ENCODE measurements at regions not wholly inside any gene's neighbourhood (a gene's known extent, or its start where the extent isn't known, plus 50 kb on each side); places are given as distances from the start of the nearest gene placed in this dataset.

GRCh38 chr3:162498626-162499025, 1002.0 kb downstream of the OTOL1 start:
- Histone ChIP-seq H3K9me3 (replicated peaks) (peaks cover 25% of the 10 kb centered on the region), H3K27me3 (ENCODE audit: low read depth) (no peaks in the 10 kb centered on the region), H3K4me1 (no peaks in the 10 kb centered on the region), H3K27ac (replicated peaks) (no peak overlapping the region), H3K4me3 (no peak overlapping the region), H3K36me3 (no peaks in the 10 kb centered on the region)
- TF ChIP-seq CTCF (IDR thresholded peaks at IDR 0.05; ENCODE audit: borderline replicate concordance) = no peak
- intact Hi-C loops (cut with micrococcal nuclease) = no loop called here
- no peak for DNase-seq

- Histone ChIP-seq H3K27me3 (ENCODE audit: low read depth) (no peaks in the 10 kb centered on the region), H3K27ac (replicated peaks) (no peak overlapping the region), H3K9me3 (replicated peaks) (peaks cover 15% of the 10 kb centered on the region), H3K4me1 (no peaks in the 10 kb centered on the region), H3K4me3 (no peak overlapping the region), H3K36me3 (no peaks in the 10 kb centered on the region)
- intact Hi-C loops (cut with micrococcal nuclease) = no loop called here
- no peak for DNase-seq
- no peak for TF ChIP-seq CTCF (IDR thresholded peaks at IDR 0.05; ENCODE audit: borderline replicate concordance)
Measured at GRCh38 chr3:162507397-162507796, 1010.8 kb downstream of the OTOL1 start.

DNA sequence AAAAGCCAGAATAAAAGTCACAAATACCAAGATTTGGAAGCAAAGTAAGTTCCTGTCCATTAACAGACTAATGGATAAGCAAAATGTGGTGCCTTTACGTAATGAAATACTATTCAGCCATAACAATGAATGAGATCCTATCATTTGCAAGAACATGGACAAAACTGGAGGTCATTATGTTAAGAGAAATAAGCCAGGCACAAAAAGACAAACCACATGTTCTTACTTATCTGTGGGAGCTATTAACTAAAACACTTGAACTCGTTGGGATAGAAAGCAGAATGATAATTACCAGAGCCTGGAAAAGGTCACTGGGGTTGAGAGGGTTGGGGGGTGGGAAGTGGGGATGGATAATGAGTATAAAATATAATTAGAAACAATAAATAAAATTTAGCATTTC, 1015.9 kb downstream of the OTOL1 start:
- Histone ChIP-seq H3K4me1 (no peaks in the 10 kb centered on the region), H3K27ac (replicated peaks) (no peak overlapping the region), H3K36me3 (no peaks in the 10 kb centered on the region), H3K9me3 (replicated peaks) (no peaks in the 10 kb centered on the region), H3K4me3 (no peak overlapping the region), H3K27me3 (ENCODE audit: low read depth) (no peaks in the 10 kb centered on the region)
- TF ChIP-seq CTCF (IDR thresholded peaks at IDR 0.05; ENCODE audit: borderline replicate concordance) = no peak
- intact Hi-C loops (cut with micrococcal nuclease) = no loop called here
- no peak for DNase-seq

GRCh38 chr3:162517110-162517509, 1020.5 kb downstream of the OTOL1 start:
- H3K4me1 ChIP-seq = no peaks in the 10 kb centered on the region
- H3K27me3 ChIP-seq (ENCODE audit: low read depth) = no peaks in the 10 kb centered on the region
- H3K9me3 ChIP-seq (replicated peaks) = no peaks in the 10 kb centered on the region
- H3K27ac ChIP-seq (replicated peaks) = no peak overlapping the region
- intact Hi-C loops (cut with micrococcal nuclease) = no loop called here
- no peak for DNase-seq
- no peak for TF ChIP-seq CTCF (IDR thresholded peaks at IDR 0.05; ENCODE audit: borderline replicate concordance)
- no peak overlapping the region for H3K4me3 ChIP-seq
- no peaks in the 10 kb centered on the region for H3K36me3 ChIP-seq

GRCh38 chr3:162521669-162522068, 1025.1 kb downstream of the OTOL1 start:
- Histone ChIP-seq H3K4me1 (no peaks in the 10 kb centered on the region), H3K27ac (replicated peaks) (no peak overlapping the region), H3K9me3 (replicated peaks) (no peaks in the 10 kb centered on the region), H3K36me3 (no peaks in the 10 kb centered on the region), H3K4me3 (no peak overlapping the region), H3K27me3 (ENCODE audit: low read depth) (no peaks in the 10 kb centered on the region)
- no peak for DNase-seq
- TF ChIP-seq CTCF (IDR thresholded peaks at IDR 0.05; ENCODE audit: borderline replicate concordance) = no peak
- intact Hi-C loops (cut with micrococcal nuclease) = no loop called here
